HG02642 (cell line): ENCODE measurements at regions not wholly inside any gene's neighbourhood (a gene's known extent, or its start where the extent isn't known, plus 50 kb on each side); places are given as distances from the start of the nearest gene placed in this dataset.
"Not testable (repeated sequence)": the region's sequence is repeated elsewhere in the genome, so short reads cannot be mapped to it uniquely, and the experiment has no call there.

ENCODE experiments used
- ATAC-seq: cut with Tn5 transposase; IDR thresholded peaks from one replicate; pipeline ENCODE4 v1.9.1; 2021; ENCODE audit warnings: mild to moderate bottlenecking; ENCODE audit not compliant: unreplicated experiment, poor library complexity

GRCh38 chr5:19229179-19229835 is 758.7 kb downstream of the CDH18 start:
- ATAC-seq = no peak

GRCh38 chr5:19233573-19233972 is 754.4 kb downstream of the CDH18 start:
- ATAC-seq = no peak

- no peak for ATAC-seq
These were observed 752.9 kb downstream of the CDH18 start for GRCh38 chr5:19235101-19235584.

DNA sequence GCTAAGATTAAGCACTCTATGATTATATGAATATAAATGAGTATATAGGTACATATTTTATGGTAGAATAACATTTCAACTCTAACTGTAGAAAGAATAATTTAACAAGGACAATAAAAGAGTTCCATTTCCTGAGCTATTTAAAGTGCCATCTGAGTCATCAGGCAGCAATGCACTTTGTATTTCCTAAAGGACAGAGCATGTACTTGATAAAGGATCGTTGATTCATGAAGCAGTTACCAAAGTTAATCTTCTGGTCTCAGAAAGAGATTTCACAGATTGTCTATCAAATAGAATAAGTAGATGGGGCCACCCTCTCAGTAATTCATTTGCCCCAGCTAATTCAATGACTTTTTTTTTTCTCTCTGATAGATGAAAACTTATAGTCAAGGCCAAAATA is 747.8 kb downstream of the CDH18 start:
- ATAC-seq = no peak

DNA sequence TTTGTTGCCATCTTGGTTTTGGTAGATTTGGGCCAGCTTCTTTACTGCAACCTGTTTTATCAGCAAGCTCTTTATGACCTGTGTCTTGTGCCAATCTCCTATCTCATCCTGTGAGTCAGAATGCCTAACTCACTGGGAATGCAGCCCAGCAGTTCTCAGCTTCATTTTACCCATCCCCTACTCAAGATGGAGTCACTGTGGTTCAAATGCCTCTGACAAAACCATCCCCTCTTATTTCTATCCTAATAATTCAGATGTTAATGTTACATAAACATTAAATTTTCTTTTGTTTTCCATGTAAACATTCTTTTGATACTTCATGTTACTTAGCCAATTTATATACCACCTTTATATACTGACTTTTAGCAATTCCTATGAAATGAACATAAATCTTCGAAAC is 746.3 kb downstream of the CDH18 start:
- ATAC-seq = no peak

DNA sequence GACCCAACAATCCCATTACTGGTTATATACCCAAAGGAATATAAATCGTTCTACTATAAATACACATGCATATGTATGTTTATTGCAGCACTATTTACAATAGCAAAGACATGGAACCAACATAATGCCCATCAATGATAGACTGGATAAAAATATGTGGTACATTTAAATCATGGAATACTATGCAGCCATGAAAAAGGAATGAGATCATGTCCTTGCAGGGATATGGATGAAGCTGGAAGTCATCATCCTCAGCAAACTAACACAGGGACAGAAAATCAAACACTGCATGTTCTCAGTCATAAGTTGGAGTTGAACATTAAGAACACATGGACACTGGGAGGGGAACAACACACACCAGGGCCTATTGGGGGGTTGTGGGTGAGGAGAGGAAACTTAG is 741.8 kb downstream of the CDH18 start:
- not testable (repeated sequence) for ATAC-seq

- ATAC-seq = no peak
These were observed 740.7 kb downstream of the CDH18 start for GRCh38 chr5:19247302-19247701.

DNA sequence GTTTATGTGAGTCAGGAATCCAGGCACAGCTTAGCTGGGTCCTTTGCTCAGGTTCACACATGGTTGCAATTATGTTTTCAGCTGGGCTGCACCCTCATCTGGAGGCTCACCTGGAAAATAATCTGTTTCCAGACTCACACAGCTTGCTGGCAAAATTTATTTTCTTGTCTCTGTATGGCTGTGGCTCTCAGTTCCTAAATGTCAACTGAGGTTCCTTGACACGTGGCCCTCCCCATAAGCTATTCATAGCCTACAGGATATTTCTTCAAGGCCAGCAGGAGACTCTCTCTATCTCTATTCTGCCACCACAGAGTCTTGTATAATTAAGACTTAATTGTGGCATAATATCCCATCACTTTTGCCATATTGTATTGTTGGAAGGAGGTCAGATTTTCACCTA is 732.0 kb downstream of the CDH18 start:
- no peak for ATAC-seq

- no peak for ATAC-seq
These were observed 729.3 kb downstream of the CDH18 start for GRCh38 chr5:19258686-19259085.

DNA sequence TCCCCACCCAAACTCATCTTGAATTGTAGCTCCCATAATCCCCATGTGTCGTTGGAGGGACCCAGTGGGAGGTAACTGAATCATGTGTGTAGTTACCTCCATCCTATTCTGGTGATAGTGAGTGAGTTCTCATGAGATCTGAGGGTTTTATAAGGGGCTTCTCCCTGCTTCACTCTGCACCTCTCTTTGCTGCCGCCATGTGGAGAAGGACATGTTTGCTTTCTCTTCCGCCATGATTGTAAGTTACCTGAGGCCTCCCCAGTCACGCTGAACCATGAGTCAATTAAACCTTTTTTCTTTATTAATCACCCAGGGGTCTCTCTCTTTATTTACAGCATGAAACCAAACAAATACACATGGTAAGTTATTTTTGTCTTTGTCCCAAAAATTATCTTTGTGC is 726.1 kb downstream of the CDH18 start:
- no peak for ATAC-seq

- no peak for ATAC-seq
These were observed 723.2 kb downstream of the CDH18 start for GRCh38 chr5:19264821-19265220.

DNA sequence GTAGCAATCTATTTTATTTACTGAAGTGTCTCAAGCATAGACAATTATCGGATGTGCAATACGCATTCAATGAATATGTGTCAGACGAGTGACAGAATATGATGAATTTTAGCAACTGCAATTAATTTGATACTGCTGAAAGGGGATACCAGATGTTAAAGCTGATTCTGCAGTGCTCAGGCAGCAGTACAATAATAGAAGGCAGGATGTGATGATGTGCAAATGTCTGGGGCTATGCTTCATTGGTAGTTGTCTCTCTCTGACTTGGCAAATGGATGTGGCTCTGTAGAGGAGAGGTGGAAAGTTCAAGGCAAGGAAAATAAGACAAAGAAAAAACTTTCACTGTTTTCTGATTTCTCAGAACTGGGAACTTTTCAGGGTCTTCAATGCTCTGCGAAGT is 721.2 kb downstream of the CDH18 start:
- no peak for ATAC-seq

DNA sequence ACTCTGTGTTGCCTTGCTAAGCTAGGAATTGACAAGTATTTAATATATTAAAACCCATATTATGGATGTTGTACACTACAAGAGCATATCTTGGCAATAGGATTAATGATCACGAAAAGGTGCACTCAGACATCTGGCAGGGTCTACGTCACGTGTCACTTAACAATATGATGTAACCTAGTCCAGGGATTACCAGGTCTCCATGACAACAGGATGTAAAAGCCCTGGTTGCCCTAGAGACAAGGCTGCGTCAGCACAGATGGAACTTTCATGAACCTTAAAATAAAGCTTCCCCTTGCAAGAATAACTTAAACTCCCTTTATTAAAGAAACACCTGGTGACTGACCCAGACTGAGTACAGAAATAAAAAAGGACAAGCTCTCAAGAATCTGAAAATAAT is 717.8 kb downstream of the CDH18 start:
- no peak for ATAC-seq

GRCh38 chr5:19274578-19274977 is 713.4 kb downstream of the CDH18 start:
- ATAC-seq = no peak

DNA sequence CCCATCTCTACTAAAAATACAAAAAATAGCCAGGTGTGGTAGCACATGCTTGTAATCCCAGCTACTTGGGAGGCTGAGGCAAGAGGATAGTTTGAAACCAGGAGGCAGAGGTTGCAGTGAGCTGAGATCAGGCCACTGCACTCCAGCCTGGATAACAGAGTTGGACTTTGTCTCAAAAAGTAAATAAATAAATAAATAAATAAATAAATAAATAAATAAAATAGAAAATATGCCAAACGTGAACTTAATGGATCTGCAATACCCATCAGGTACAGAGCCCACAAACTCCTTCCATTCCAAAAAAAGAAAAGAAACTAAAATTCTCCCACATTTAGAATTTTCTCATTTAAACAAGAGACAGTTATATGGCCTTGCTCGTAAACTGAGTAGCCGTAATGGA is 702.7 kb downstream of the CDH18 start:
- no peak for ATAC-seq

DNA sequence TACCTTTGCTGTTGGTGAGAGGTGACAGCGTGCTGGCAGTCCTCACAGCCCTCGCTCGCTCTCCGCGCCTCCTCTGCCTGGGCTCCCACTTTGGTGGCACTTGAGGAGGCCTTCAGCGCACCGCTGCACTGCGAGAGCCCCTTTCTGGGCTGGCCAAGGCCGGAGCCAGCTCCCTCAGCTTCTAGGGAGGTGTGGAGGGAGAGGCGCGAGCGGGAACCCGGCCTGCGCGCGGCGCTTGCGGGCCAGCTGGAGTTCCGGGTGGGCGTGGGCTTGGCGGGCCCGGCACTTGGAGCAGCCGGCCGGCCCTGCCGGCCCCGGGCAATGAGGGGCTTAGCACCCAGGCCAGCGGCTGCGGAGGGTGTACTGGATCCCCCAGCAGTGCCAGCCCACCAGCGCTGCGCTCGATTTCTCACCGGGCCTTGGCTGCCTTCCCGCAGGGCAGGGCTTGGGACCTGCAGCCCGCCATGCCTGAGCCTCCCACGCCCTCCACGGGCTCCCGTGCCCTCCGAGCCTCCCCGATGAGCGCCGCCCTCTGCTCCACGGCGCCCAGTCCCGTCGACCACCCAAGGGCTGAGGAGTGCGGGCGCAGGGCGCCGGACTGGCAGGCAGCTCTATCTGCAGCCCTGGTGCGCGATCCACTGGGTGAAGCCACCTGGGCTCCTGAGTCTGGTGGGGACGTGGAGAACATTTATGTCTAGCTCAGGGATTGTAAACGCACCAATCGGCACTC is 700.3 kb downstream of the CDH18 start:
- not testable (repeated sequence) for ATAC-seq

GRCh38 chr5:19288311-19288710 is 699.7 kb downstream of the CDH18 start:
- ATAC-seq = not testable (repeated sequence)

- no peak for ATAC-seq
These were observed 690.1 kb downstream of the CDH18 start for GRCh38 chr5:19297934-19298333.

DNA sequence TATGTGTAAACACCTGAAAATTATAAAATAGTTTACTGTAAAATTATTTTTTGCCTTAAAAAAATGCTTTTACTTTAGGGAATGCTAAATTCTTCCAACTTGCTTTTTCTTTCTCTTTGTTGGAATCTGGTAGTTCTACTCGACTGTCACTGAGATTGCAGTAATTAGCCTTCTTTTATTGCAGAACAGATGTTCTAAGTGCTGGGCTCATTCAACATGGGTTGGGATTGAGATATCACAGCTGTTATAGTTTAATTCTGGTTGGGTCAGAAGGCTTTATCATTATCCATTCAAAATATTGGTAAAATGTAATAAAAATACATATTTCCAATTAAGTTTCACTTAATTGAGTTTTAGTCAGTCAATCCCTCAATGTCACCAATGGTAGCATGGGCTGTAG is 686.7 kb downstream of the CDH18 start:
- no peak for ATAC-seq

DNA sequence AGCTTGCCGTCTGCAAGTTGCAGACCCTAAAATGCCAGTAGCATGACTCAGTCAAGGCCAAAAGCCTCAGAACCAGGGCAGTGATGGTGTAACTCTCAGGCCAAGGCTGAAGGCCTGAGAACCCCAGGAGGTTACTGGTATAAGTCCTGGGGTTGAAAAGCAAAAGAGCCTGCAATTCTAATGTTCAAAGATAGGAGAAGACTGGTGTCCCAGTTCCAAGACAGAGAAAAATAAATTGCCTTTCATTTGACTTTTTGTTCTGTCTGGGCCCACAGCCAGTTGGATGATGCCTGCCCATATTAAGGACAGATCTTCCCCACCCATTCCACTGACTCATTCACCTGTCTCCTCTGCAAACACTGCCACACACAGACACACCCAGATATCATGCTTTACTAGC is 673.2 kb downstream of the CDH18 start:
- no peak for ATAC-seq

GRCh38 chr5:19319252-19319651 is 668.7 kb downstream of the CDH18 start:
- ATAC-seq = no peak
